GM19324 (cell line): ENCODE measurements at regions not wholly inside any gene's neighbourhood (a gene's known extent, or its start where the extent isn't known, plus 50 kb on each side); places are given as distances from the start of the nearest gene placed in this dataset.
"Not testable (repeated sequence)": the region's sequence is repeated elsewhere in the genome, so short reads cannot be mapped to it uniquely, and the experiment has no call there.

Source experiments
- ATAC-seq: cut with Tn5 transposase; IDR thresholded peaks from one replicate; pipeline ENCODE4 v1.9.1; 2021; ENCODE audit warnings: mild to moderate bottlenecking, moderate library complexity; ENCODE audit not compliant: unreplicated experiment, low FRiP score

- ATAC-seq, result not testable (repeated sequence)
These were observed 511.4 kb upstream of the FANCL start for GRCh38 chr2:58752507-58752906.

GRCh38 chr2:58751676-58752075 lies 510.6 kb upstream of the FANCL start:
- not testable (repeated sequence) for ATAC-seq

GRCh38 chr2:58749041-58749440 lies 507.9 kb upstream of the FANCL start:
- ATAC-seq, result no peak

GRCh38 chr2:58745334-58745733 lies 504.2 kb upstream of the FANCL start:
- not testable (repeated sequence) for ATAC-seq

GRCh38 chr2:58740426-58740825 lies 499.3 kb upstream of the FANCL start:
- no peak for ATAC-seq

DNA sequence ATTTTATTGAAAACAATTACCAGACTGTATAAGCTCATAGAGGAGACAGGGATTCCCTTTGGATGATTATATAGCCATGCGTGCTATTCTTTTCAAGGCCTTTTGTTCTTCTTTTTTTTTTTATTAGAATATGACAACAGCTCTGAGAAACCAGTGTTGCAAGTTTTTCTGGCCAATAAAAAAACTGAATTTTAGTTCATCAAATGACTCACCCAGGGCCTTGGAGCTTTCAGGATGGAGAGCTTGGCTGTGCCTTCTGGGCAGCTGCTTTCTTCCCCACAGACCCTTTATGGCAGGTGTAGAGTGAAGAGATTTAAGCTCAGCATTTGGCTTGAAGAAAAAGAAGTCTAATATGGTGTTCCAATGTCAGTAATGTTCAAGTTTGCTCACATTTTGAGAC lies 497.9 kb upstream of the FANCL start:
- ATAC-seq, result no peak

DNA sequence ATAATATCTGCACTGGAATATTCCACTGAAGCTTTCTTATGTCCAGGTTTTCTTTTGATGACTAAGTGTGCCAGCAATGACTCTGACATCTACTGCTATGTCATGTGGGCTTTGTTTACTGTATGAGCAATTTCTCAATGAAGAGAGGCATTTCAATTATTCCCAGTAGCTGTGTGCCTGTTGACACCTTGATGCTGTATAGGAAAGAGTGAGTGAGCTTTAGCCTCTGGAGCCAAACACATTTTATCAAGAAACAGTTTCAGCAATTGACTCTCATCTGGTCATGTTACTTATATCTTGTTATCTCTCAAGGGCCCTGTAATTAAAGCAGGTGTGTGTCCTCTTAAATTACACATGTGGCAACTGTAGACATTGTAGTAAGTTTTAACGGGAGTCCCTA lies 493.2 kb upstream of the FANCL start:
- no peak for ATAC-seq

GRCh38 chr2:58732999-58733398 lies 491.9 kb upstream of the FANCL start:
- ATAC-seq, result no peak

DNA sequence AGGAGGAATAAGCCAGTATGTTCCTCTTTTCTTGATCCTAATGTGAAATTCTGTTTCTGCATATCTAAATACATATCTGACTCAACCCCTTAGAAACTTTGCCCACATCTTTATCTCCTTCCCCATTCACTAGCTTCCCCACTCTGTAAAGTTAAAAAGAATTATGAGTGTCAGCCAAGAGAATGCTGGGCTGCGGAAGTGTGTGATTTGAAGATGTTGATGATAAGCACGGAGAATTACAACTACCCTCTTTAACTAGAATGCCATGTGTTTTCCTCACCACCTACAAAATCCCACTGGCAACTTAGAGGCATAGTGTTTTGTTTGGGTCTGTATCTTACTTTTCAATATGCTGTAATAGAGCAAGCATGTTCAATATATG lies 490.4 kb upstream of the FANCL start:
- ATAC-seq, result no peak

DNA sequence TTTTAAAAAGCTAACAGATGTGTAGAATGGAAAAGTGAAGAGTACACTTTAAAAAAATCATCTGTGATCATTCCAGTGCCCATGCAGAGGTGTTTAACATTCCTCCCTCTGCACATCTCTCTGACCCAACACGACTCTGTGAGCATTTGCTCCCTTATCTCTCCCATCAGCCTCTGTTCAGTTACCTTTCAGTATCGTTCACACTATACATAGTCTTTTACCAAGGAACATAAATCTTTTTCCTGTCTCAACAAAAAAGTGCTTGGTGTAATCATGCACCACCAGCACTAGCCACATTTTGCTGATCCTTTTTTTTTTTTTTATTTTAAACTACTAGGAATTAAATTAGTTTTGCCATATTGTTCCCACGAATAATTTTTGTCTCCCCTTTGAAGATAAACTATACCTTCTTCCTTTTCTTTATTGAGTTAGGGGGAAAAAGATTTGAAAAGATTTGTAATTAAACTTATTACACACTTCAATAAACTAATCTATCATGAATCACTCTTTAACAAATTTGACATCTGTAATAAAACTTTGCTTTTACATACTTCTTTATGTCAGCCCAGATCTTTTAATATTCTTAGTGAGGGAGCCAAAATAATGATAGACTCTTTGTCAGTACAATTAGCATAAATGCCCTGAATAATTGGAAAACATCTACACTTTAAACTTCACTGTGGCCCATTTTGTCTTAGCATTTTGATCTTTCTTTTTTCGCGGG lies 489.8 kb upstream of the FANCL start:
- ATAC-seq, result no peak

DNA sequence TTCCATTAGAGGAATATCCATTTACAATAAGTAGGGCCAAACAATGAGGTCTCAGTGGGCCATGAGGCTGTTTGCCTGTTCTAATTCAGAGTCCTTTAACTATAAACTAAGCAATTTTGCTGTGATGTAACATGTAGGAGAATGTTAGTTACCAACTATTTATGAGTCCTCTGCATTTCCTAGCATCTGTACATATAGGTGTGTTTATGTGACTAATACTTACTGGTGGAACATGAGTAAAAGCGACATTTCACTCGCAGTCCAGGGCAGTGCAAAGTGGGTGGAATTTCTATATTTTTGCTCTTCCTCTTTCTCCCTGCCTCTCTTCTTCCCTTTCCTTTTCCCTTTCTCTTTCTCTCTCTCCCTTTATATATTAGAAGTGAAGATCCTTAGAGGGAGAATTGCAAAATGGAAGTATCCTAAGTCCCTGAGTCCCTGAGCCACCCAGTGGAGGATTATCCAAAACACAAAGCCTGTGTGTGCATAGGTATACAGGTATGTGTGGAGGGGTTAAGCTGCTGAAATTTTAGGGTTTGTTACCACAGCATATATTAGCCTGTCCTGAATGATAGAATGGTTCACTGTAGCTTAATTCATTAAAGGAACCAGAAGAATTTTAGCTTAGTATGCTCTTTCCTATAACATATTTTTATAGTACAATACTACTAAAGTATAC lies 487.0 kb upstream of the FANCL start:
- no peak for ATAC-seq

DNA sequence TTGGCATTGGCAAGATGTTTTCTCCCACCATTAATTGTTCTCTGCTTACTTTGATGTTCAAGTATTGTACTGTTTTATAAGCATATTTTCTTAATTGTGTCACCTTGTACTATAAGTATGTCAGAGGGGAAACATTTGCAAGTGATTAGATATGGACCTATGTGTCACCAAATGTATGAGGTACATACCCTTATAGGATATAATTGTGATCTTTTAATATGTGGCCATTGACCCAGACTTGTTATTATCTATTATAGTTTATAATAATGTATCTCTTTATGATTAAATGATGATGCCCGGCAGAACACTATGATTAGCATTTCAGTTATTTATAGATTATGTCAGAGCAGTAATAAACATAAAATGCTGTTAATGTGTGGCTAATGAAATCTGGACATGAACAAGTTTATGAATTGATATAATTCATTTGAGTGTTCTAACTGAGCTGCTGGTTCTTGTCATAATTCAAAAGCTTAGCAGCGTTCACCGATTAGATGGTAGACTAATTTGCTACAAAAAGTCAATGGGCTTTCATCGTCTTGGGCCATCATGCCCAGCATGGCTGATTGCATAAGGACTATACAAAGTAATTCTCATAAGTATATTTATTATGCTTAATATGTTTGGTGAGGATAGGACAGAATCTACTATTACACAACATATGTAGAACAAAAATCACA lies 480.9 kb upstream of the FANCL start:
- no peak for ATAC-seq

DNA sequence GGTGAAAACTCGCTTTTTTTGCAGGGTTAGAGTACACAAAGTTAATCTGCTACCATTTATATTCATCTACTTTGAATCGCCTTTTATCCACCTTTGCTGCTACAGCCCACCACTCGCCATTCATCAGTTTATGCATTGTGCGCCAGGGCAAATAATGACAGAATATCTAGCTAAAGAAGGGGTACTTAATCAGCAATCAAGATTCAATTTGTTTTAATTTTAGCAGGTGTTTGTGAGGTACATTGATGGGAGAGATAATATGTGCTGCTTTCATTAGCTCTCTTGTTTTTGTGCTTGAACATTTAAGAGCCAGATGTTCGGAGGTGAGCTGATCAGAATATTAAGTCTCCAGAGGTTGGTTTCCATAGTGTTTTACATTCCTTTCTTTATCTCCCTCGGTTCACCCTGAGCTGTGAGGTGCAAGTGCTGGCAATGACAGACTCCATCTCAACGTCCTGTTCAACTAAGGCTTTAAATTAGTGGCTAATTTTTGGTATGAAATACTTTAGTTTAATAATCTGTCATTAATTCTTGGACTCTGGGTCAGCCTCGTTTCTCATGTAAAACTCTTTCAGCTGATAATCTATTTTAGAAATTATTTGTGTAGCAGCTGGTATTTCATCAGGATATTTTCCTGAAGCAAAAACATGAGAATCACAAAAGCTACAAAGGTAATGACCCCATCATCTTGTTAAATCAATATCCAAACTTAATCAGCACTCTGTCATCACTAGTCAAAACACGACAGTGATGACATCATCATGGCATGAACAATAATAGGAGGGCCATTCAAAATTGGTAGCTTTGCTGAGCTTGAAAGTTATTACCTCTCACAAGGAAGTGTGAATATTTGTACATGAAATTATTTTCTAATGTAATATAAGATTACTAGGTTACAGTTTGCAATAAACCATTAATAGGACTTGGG lies 479.9 kb upstream of the FANCL start:
- no peak for ATAC-seq

DNA sequence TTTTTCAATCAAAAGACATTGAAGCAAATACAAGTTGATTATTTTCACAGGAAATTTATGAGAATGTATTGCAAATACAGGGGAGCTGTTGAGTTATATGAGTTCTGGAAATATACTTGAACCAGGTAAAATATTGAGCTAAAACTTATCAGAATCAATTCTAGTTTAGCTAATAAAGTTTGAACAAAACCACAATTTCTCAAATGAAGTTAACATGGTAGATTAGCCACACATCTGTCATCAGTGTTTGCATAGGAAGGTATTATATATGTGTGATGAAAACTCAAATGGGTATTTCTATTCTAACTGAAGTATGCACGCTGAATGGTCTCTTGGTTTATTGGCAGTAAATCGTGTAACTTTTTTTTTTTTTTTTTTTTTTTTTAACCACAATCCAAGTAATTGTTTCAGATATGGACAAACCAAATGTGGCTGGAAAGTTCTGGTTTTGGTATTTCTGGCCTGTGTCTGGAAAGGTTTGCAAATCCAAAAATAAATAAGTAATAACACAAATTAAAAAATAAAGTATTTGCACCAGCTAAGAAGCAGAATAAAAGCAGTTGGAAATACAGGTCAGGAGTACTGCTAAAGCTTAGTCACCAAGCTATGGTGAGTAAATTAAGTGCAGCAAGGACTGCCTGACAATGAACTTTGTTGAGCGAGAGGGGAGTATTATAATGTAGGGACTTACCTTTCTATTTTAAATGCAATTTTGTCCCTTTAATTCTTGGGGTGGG lies 479.1 kb upstream of the FANCL start:
- ATAC-seq, result no peak

DNA sequence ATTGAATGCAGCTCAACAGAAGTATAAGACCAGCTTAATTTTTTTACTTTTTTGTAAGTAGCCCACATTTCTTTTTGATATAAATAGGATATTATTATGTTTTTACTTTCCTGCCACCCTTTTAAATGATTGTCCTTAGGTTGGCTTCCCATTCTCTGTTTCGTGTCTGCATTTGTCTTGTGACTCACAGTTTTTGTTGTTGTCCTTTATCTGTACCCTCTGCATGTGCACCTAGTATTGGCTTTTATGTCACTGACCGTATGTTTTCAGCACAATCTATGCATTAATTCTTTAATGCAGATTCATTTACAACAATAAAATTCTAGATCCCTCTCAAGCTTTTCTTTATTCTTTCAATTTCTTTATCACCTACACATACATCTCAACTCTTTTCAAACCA lies 474.2 kb upstream of the FANCL start:
- no peak for ATAC-seq

GRCh38 chr2:58714238-58714637 lies 473.1 kb upstream of the FANCL start:
- no peak for ATAC-seq

DNA sequence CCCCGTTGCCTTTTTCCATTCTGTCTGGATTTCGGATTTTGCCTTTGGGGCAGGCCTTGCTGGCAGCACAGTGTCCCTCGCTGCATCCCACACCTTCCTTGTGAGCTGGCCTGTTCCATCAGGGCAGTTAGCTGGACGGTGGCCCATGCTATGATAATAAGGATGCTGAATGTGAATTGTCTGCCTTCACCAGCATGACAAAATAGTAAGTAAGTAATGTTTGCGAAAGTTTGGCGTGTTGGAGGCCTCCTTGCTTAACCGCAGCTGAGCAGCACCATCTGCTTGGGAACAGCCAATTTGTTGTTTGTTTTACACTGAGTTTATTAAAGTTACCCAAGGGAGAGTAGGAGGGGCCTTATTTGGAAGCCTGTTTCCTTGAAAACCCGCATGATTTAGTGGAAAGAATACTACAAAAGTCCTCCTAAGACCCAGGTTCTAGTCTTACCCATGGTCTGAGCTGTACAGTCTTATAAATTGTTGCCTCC lies 469.7 kb upstream of the FANCL start:
- ATAC-seq, result no peak

- no peak for ATAC-seq
These were observed 468.7 kb upstream of the FANCL start for GRCh38 chr2:58709687-58710354.

GRCh38 chr2:58709274-58709673 lies 468.1 kb upstream of the FANCL start:
- no peak for ATAC-seq
